ENCODE measurements at regions not wholly inside any gene's neighbourhood (a gene's known extent, or its start where the extent isn't known, plus 50 kb on each side); places are given as distances from the start of the nearest gene placed in this dataset.

DNA sequence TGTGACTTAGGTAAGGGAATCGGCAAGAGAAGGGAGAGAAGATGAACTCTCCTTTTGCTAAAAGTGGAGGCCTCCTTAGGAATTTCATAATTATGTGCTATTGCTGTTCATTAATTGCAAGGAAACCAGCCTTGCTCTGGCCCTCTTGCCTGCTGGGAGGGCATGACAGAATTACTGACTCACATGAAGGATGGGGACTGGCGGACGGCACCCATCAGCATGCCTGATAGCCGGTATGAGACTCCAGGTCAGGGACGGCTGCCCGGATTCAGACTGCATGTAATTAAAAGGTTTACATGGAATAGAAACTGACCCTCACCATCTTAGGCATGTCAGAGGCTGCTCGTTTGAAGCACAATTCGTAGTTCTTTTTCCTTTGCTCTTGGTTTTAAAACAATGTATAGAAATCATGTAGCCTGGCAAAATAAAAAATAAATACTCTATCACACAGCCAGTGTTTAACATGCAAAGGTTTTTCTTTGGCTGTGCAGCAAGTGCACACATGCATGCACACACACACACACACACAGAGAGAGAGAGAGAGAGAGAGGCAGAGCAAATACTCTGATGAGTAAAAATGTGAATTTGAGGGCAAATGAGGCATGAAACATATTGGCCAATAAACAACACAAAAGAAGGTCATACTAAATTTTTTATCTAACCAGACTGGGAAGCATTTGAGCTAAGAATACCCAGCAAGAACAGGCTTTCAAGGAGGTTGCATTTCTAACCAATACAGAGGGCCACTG, 82.7 kb downstream of the FOXB1 start:
- H3K79me2 ChIP-seq (ENCODE audit: insufficient read depth, low read length) = no peaks in the 10 kb centered on the region
- no peak overlapping the region for H2BK20ac ChIP-seq (ENCODE audit: low read depth, low read length, poor library complexity, severe bottlenecking)
- H2BK12ac ChIP-seq (ENCODE audit: insufficient read length, low read depth, low read length) = no peak overlapping the region
- H4K5ac ChIP-seq (ENCODE audit: insufficient read length, low read depth, low read length) = no peak overlapping the region
- H2BK15ac ChIP-seq (ENCODE audit: low read depth, low read length) = no peak overlapping the region
- H3K9me3 Mint-ChIP-seq = no peaks in the 10 kb centered on the region; a peak in 2 of 5 replicates
- H3K27me3 Mint-ChIP-seq (ENCODE audit: low read depth) = peaks cover 5% of the 10 kb centered on the region; the same call in 1 of the 2 replicates
- H3K27ac ChIP-seq (ENCODE audit: insufficient read length, low read depth, low read length) = no peak overlapping the region
- peaks cover 0 to 1% (median 0%) of the 10 kb centered on the region in 3 experiments; a peak in 3 of 7 replicates for H3K36me3 Mint-ChIP-seq (ENCODE audit: insufficient read depth in 1 of 3, low read depth in 3 of 3)
- H3K23me2 ChIP-seq (ENCODE audit: insufficient read length, low read depth, low read length, poor library complexity, severe bottlenecking) = no peaks in the 10 kb centered on the region
- H4K91ac ChIP-seq (ENCODE audit: insufficient read length, low read depth, low read length) = no peak overlapping the region
- TF ChIP-seq, protein P1, sequence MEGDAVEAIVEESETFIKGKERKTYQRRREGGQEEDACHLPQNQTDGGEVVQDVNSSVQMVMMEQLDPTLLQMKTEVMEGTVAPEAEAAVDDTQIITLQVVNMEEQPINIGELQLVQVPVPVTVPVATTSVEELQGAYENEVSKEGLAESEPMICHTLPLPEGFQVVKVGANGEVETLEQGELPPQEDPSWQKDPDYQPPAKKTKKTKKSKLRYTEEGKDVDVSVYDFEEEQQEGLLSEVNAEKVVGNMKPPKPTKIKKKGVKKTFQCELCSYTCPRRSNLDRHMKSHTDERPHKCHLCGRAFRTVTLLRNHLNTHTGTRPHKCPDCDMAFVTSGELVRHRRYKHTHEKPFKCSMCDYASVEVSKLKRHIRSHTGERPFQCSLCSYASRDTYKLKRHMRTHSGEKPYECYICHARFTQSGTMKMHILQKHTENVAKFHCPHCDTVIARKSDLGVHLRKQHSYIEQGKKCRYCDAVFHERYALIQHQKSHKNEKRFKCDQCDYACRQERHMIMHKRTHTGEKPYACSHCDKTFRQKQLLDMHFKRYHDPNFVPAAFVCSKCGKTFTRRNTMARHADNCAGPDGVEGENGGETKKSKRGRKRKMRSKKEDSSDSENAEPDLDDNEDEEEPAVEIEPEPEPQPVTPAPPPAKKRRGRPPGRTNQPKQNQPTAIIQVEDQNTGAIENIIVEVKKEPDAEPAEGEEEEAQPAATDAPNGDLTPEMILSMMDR (conservative IDR thresholded peaks at IDR 0.05) = no peak
- no peaks in the 10 kb centered on the region for H3K9me3 ChIP-seq (ENCODE audit: control insufficient read depth, low read depth, low read length)
- no peak overlapping the region for H3K18ac ChIP-seq (ENCODE audit: insufficient read length, low read depth, low read length)
- no peak overlapping the region for H3K4me2 ChIP-seq (ENCODE audit: insufficient read depth, insufficient read length, low read length)
- no peak overlapping the region for H3K56ac ChIP-seq (ENCODE audit: insufficient read length, low read depth, low read length)
- H2BK5ac ChIP-seq (ENCODE audit: insufficient read length, low read length) = no peak overlapping the region
- no peak overlapping the region for H2AFZ ChIP-seq (ENCODE audit: low read length)
- no peak overlapping the region for H3K4me3 Mint-ChIP-seq
- no peak for DNase-seq
- H3K4ac ChIP-seq (ENCODE audit: low read depth, low read length) = no peak overlapping the region
- no peak overlapping the region for H3T11ph ChIP-seq (ENCODE audit: low read length)
- H3K27me3 ChIP-seq (ENCODE audit: insufficient read depth, low read length) = peaks cover 2% of the 10 kb centered on the region; the same call in 1 of the 2 replicates
- H4K8ac ChIP-seq (replicated peaks; ENCODE audit: insufficient read length, low read depth, low read length) = no peak overlapping the region
- H3K23ac ChIP-seq (ENCODE audit: insufficient read length, low read depth, low read length) = no peak overlapping the region
- no peak overlapping the region for H3K14ac ChIP-seq (ENCODE audit: insufficient read depth, low read length)
- no peak overlapping the region for H3K27ac Mint-ChIP-seq
- no CpG with 5 or more reads among the region's 8 CpGs for WGBS (ENCODE audit: extremely low coverage, insufficient read length, low lambda C conversion rate)
- peaks cover 3% of the 10 kb centered on the region; the same call in 1 of the 2 replicates for H3K4me1 ChIP-seq (ENCODE audit: insufficient read depth, low read length)
- no peaks in the 10 kb centered on the region for H3K79me1 ChIP-seq (ENCODE audit: insufficient read depth, low read depth, low read length, poor library complexity, severe bottlenecking)
- no peak overlapping the region for H2AK5ac ChIP-seq (ENCODE audit: insufficient read length, low read length)
- no peak overlapping the region for H3K9ac ChIP-seq (ENCODE audit: extremely low read depth, insufficient read length, low read length)
- no peaks in the 10 kb centered on the region for H4K20me1 ChIP-seq (ENCODE audit: control insufficient read depth, insufficient read depth, insufficient read length)
- no peak overlapping the region for H2BK120ac ChIP-seq (ENCODE audit: low read depth, low read length, poor library complexity, severe bottlenecking)
- H3K4me1 Mint-ChIP-seq = peaks cover 20 to 28% of the 10 kb centered on the region in 2 experiments

Data from H9 (cell line).